GM21423 (cell line): ENCODE measurements at regions not wholly inside any gene's neighbourhood (a gene's known extent, or its start where the extent isn't known, plus 50 kb on each side); places are given as distances from the start of the nearest gene placed in this dataset.

ENCODE experiments used
- ATAC-seq: cut with Tn5 transposase; IDR thresholded peaks from one replicate; pipeline ENCODE4 v1.9.1; 2021; ENCODE audit warnings: mild to moderate bottlenecking, moderate library complexity; ENCODE audit not compliant: unreplicated experiment

DNA sequence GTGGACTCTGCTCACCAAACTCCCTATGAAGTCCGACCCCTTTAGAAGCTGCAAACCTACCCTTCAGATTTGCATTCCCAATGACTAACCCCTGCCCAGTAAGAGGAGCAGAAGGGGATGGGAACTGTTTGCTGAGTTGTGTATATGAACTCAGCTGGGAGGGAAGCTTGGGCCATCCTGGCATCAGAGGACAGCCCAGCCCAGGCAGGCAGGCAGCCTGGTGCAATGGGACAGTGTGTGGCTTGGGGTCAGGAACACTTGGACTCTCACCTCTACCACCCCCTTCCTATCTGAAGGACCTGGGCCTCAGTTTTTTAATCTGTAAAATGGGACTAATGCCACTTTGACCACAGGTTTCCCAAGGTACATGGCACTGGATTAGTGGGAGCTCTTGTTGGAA, 147.4 kb upstream of the GPR26 start:
- ATAC-seq: no peak

DNA sequence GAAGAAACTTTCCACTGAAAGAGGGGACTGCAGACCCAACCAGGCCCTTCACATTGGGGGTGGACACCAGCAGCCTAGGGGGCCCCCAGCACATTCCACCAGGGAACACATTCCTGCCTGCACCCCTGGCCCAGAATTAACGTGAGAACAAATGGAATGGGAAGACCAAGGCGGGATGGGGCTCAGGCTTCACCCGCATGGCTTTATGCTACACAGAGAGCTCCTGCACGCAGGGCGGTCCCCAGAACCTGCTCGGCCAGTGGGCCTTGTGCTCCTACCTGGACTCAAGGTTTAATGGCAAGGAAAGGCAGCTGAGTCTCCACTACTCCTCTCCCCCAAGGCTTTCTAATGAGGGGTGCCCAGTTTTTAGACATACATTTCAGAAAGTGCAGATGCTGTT, 146.3 kb upstream of the GPR26 start:
- no peak for ATAC-seq

DNA sequence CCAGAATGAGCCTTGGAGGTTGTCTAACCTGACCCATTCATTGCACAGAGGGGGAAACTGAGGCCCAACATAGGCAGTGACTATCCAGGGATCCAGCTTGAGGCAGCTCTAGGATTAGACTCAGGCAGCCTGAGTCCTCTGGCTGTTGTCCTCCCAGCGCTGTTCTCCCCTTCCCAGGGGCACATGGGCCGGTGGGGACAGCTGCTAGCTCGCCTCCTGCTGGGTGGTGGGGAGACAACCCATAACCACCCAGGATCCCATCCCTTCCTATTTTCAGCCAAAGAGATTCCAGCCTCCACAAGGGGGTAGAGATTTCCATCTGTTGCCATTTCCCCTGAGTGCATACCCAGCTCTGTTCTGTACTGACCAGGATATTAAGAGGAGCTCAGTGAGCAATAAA, 145.1 kb upstream of the GPR26 start:
- no peak for ATAC-seq

DNA sequence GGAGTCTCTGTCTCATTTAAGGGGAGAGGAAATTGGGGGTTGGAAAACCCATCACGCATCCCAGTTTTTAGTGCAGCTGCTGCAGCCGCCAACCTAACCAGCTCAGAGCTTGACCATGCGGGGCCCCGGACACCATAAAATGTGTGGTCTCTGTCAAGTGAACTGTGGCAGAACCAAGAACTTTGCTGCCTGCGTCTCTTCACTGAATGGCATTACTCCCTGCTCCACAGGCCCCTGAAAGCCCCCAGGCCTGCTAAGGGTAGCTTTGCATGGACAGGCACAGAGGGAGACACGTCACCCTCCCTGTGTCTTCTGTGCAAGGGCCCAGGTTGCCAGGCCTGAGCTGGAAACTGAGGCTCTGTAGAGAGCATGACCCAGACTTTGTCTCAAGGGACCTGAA, 144.6 kb upstream of the GPR26 start:
- no peak for ATAC-seq

DNA sequence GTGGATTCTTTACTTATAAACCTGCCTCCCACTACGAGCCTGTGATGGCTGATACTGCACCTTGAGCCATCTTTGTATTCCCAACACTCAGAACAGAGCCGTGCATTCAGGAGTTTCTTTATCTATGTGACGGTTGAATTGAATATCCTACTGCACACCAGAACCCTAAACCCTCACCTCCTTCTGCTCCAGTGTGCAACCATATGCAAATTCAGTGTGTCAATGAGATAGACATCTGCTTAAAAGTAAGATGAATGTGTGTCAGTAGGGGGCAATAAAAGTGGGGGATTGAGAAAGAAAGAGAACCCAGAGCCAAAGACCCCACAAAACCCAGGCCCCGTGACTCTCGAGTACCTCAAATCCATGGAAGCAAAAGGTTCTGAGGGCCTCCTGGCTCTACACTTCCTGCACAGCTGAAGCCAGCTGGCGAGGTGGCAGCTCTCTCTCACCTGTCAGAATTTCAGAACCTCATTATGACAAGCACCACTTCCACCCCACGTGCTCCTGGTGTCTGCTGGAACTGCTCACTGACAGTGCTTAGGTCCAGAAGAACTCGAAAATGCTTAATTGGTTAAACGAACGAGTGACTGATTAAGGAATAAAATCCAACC, 143.3 kb upstream of the GPR26 start:
- no peak for ATAC-seq

DNA sequence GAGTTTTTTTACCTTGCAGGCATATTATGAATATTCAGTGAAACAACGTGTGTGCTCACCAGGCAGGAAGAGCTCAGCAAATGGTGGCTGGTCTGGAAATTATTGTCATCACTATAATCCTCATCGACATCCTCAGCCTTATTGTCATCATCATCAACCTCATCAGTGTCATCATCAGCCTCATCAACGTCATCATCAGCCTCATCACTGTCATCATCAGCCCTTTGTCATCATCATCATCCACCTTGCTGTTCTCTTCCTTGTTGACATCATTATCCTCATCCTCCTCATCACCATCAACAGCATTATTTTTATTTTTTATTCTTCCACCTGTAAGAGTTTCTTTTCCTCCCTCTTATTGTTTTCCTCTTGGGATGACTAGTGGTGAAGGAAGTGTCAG, 142.3 kb upstream of the GPR26 start:
- no peak for ATAC-seq

DNA sequence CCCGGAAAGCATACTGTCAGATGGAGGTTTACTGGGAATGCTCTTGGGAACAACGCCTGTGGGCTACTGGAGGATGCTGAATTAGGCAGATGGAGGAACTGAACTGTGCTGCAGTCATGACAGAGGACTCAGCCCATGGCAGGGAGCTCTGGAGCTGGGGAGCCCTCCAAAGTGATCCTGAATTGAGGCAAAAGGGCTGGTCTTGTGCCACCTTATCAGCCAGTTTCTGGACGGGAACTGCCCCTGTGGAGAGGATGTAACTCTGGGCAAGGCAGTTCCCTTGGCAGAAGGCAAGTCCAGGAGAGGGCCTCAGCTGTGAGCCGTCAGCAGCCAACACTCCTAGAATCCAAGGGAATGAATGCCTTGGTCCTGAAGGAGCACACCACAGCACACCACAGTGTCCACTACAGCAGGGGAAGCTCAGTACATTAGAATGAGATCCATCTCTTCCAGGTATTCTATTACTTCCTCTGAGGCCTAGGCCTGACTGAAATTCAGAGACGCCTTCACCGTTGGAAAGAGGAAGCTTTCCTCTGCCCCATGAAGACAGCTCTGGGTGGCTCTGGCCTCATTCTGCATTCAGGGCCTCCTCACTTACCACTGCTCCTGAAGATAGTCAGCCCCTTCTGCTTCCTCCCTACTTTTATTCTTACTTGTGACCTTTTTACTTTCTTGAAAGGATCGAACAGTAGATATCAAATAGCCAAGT, 139.6 kb upstream of the GPR26 start:
- no peak for ATAC-seq

DNA sequence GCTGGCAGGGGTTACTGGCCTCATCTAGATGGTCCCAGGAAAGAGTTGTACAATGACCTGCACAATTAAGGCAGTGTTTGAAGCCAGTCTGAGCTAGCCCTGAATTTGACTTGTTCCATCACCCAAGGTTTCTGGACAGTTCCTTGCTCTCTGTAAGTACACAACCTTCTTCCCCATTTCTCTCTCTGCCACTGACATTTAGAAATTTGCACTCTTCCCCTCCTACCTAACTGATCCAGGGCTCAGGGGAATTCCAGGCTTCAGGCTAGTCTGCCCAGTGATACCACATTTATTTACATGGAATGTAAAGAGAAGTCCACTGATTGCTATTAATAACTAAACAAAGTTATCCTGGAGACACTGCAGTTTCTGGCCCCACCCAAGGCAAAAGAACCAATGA, 139.0 kb upstream of the GPR26 start:
- ATAC-seq: no peak

DNA sequence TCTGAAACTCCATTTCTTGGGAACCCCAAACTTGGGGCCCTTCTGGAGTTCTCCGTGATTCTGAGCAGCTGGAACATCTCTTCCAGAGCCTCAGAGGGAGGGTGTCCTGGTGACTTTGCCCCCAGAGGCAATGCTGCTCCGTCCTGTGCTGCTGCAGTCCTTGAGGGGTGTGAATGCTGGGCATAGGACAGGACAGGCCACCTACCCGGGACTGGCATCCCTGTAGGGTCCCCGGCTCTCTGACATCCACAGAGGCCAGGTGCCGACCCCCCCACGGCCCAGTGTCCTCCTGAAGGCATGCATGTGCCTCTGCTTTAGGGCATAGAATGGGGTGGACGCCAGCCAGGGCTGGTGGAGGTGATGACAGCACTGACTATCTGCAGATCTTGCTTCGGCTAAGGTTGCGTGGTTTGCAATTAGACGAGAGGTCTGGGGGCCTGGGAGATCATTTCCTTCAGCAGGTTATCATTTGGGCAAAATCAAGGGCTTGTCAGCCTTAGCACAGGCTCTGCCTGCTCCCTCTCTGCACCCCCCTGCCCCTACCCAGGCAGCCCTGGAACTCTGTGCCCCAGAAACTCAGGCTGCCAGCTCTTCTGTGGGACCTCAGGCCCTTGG, 136.9 kb upstream of the GPR26 start:
- no peak for ATAC-seq

DNA sequence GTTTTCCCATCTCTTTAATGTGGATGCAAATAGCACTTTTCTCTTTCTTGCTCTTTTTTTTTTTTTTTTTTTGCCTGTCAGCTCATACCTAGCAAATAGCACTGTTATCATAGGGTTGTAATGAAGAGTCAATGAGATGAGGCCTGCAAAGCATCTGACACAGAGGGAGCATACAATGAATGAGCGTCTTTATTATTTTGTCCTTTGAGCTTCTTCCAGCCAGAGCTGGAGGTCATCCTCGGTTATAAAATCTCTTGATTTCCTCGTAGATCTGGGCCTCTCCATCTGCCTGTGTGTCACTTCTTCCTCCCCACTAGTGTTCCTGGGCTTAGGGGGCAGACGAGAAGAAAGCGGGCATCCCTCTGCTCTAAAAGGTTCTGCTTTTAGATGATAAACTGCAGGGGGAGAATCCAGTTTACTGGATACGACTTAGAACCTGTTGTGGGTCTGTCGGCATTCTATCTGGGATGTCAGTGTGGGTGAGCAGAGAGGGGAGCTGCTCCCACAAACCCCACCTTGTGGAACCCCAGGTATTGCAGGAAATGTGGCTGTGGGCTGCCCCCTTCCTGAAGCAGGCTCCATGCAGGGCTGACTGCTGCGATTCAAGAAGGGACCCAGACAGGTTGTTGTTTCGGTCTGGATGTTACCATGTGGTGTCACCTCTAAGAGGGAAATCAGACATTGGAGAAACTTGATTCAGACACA, 135.8 kb upstream of the GPR26 start:
- ATAC-seq: no peak

DNA sequence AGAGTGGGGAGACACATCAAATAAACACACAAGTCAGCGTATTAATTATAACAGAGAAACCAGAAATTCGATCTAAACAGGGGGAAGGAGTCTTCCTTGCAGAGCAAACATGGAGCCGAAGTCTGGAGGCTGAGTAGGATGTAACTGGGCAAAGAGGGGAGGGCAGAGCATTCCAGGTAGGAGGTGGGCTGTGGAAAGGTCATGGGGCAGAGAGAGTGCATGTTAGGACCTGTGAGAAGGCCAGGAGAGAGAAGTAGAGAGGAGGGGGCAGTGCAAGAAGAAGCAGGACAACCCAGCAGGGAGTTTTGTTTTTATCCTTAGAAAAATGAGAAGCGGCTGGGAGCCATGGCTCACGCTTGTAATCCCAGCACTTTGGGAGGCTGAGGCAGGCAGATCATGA, 130.8 kb upstream of the GPR26 start:
- no peak for ATAC-seq

DNA sequence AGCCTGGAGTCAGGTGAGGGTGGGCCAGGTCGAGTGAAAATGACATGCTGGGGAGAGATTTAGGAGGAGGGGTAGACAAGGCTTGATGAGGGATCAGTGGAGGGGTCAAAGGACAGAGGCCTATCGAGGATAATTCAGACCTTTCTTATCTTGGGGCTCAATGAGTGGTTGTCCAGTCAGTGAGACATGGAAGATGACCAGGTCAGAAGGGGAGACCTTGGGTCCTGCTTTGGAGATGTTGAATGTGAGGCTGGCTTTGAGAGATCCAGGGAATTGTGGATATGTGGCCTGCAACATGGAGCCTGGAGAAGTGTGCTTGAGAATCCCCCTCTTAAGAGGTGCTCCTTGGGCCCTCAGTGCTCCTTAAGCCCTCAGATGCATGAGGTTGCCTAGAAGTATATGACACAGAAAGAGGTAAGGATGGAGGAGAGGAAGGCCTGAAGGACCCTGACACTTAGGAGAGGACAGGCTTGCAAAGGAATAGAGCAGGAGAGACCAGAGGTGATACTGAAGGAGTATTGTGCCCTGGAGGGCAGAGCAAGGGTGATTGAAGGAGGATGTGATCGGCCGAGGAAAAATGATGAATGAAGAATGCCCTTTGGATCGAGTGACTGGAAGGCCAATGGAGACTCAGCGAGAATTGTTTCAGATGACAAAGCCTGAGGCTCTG, 129.8 kb upstream of the GPR26 start:
- no peak for ATAC-seq

DNA sequence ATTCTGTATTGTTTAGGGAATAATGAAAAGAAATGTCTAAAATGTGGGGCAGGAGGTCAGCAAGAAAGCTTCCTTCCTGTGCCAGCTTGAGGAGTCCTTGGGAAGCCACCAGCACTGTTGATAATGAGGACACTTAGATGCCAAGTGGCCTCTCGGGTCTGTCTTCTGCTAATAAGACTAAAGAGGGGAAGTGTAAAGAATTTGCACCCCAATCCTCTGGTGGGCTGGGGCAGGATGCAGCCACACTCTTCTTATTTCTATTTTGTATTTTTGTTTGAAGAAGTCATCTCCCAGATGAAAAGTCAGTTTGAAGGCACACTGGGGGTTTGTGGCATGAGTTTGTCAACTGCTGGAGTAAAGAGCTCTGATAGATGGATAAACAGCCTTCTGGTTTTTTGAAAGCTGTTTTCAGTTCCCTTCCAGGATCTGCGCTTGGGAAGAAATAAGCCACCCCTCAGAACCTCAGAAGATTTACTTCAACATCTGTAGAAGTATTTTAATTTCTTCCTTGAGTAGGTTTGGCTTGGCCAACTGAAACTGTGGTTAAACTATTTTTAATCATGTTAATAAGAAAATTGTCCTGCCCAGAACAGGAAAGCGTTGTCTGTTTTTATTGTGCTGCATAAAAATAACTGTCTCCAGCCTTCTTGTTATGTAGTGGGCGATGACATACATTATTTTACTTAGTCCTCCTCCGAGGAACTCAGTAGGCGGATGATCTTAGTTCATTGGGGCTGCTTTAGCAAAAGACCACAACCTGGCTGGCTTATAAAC, 128.8 kb upstream of the GPR26 start:
- ATAC-seq: no peak

DNA sequence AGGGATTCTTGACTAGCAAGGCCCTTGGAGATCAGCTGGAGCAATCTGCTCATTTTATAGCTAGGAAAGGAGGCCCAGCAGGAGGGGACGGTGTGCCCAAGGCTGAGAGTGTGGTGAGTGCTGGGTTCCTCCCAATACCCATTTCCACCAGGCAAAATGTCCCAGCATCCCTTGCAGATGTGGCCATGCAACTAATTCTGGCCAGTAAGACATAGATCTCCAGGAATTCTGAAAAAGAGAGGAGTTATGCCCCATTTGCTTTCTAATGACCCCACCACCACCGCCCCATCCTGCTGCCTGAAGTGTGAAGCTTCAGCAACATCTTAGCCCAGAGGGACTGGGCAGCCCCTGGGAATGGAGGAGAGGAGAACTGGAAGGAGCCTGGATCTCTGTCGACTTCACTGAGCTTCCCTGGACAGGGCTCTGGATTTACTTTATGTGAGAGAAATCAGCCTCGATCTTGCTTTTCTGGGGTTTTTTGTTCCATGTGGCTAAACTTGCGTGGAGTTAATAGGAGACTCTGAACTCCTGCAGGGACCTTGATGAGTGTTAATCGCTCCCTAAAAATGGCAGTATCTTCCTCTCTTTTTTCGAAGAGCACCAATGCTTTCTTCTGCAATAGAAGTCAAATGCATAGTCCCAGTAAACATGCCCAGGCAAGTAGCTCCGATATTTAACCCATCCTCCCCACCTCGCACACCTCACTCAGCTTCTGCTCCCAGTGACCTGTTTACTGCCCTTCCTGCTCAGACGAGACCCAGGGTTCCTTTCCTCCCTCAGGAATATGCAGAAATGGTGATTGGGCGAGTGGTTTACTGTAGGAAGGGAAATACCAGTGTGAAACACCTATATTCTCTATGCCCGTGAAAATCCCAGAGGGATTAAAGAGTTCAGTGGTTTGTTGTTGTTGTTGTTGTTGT, 127.5 kb upstream of the GPR26 start:
- ATAC-seq: no peak

DNA sequence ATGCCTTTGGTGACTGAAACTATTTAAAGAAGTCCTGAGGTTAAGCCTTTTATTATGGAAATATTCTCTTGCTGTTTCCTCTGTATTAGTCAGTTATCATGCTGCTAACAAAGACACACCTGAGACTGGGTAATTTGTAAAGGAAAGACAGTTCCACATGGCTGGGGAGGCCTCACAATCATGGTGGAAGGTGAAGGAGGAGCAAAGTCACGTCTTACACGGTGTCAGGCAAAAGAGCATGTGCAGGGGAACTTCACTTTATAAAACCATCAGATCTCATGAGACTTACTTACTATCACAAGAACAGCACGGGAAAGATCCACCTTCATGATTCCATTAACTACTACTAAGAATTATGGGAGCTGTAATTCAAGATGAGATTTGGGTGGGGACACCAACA, 121.2 kb upstream of the GPR26 start:
- no peak for ATAC-seq

DNA sequence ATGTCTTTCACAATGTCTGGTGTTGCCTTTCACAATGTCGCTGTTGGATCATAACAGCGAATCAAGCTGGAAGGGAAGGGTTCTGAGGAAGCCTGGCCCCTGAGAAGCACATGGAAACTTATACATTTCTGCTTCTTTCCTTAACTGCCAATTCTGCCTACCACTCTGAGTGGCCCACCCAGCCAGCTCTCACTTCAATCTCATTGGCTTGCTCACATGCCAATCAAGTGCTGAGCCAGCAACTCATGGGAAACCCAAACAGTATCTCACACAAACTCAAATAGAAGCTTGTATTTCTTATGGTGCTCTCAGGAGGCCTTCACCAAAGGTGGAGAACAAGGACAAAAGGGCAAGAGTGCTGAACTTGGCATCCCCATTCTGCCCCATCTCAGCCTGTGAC, 117.4 kb upstream of the GPR26 start:
- no peak for ATAC-seq

DNA sequence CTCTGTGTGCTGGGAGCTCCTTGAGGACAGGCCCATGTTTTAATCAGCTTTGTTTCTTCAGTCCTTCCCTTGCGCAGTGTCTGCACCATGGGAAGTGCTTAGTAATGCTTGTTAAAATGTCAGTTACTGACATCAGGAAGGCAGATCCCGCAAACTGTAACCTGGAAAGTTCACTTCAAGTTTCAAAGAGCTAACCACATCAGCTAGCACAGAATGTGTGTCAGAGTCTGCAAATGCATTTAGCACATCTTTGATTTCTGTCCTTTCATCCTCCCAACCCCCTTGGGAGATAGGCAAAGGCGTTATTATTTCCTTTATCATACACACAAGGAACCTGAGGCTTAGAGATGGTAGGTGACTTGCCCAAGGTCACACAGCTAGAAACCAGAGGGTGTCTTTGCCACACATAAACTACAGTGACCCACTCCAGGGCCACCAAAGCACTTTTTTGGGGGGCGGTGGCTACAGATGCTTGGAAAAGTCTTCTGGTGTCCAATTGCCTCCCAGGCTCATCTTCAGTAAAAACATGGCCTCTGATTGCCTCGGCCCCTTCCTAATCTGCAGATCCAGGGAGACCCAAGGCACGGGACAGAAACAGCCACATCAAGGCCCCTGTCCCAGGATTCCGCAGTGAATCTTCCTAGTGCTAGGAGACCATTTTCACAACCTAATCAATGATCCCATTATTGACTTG, 116.2 kb upstream of the GPR26 start:
- no peak for ATAC-seq

DNA sequence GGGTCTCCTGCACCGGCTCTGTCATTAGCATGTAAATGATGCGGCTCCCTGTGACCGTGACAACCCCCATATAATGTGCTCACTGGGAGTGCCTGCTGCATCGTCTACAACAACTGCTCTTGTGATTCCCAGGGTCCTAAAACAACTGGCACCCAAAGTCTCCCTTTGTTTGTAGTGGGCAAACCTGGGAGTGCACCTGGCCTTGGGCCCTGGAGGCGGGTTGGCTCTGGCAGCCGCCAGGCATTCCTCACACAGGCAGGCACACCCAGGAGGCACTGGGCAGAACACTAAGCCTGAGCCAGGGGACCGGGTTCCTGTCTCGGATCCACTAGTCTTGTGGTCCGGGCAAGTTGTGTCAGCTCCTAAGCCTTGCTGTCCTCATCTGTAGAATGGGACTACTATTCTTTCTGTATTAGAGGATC, 115.5 kb upstream of the GPR26 start:
- no peak for ATAC-seq

DNA sequence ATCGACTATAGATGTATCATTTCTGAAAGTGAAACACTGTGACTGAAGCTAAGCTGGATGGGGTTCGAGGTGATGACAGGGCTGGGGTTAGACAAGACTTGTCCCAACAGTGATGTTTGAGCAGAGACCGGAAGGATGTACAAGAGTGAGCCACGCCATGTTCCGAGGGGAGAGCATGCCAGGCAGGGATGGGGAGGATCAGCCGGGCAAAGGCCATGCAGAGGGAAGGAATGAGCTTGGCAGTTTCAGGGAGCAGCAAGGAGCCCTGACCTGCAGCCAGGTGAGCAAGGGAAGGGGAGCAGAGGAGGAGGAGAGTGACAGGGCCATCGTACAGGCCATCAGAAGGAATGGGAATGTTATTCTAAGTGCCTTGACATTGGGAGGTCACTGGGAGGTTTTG, 114.9 kb upstream of the GPR26 start:
- ATAC-seq: no peak
